GM21528 (cell line): ENCODE measurements at regions not wholly inside any gene's neighbourhood (a gene's known extent, or its start where the extent isn't known, plus 50 kb on each side); places are given as distances from the start of the nearest gene placed in this dataset.
"Not testable (repeated sequence)": the region's sequence is repeated elsewhere in the genome, so short reads cannot be mapped to it uniquely, and the experiment has no call there.

ENCODE experiments used
- ATAC-seq: cut with Tn5 transposase; IDR thresholded peaks from one replicate; pipeline ENCODE4 v1.9.1; 2021; ENCODE audit warnings: mild to moderate bottlenecking, moderate library complexity; ENCODE audit not compliant: unreplicated experiment, low FRiP score

DNA sequence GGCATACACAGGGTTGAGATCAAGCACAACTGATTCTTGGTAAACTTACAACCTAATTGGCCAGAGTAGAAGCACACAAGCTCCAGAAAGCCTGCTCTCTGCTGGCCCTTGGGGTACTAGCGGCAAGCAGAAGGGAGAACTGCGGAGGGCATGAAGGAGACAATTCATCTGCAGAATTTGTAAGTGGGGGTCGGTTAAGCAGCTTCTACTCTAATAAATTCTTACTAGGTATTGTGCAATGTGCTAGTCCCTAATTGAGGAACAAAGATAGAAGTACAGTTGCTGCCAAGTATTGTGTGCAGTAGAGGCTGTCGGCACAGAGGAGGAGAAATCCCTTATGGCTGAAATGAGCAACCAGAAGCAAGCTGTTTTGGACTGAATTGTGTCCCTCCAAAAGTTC, 91.2 kb upstream of the VEPH1 start:
- no peak for ATAC-seq

DNA sequence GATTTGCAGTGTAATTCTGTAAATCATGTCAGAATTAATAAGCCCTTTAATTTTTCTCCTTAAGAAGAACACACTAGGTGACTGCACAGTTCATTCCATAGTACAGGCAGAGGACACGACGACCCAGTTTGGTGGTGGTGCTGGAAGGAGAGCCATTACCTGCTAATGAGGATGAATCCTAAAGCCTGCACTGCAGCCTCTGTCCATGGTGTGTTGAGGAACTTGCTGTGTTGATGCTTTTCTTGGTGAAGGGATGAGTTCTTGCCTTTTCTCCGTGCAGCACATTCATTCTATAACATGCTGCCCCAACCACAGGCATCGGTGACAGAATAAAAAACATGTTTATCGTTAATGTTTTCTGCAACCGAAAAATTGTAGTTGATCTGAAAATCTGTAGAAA, 89.6 kb upstream of the VEPH1 start:
- ATAC-seq = no peak

GRCh38 chr3:157590273-157590672, 87.1 kb upstream of the VEPH1 start:
- no peak for ATAC-seq

DNA sequence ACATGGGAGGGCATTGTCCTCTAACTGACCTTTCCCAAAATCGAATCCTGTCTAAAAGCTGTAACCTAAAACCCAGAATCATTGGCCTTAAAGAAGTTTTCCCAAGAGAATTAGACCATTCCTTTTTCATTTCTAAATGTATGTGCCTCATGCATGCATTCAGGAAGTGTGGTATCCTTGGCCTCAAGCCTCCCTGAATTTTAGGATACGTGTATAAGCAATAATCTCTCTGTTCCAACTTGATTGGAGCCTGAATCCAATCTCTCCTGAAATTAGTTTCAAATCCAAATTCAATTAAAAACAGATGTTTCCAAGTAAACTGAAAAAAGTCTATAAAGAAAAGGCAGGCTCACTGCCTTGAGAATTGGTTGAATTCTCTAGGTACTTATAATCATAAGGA, 86.0 kb upstream of the VEPH1 start:
- ATAC-seq = no peak

DNA sequence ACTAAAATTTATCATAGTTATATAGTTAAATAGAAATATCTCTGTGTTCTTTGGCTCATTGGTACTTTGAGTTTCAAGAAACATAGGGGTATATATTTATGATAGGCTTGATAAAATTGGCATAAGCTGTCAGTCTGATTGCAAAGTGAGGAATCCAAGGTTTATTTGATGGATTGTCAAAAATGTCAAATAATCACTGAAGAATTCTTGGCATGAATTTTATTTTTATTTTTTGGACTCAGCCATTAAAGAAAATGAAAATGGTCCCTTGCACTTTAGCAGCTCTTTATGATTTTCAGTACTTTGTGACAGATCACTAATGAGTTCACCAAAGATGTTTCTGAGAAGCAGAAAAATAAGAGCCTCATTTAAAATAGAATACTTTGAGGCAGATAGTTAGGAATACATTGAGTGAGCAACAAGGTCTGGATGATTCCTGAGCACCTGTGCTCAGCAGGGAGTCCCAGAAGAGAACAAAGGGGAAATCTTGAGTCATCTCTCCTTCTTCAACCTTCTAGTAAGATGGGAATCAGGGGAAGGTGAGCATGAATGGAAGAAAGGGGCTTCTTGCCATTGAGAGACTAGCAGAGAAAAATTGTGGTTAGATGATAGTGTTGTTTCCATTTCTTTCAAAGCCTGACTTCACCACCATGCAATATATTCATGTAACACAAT, 85.3 kb upstream of the VEPH1 start:
- no peak for ATAC-seq

GRCh38 chr3:157586293-157586692, 83.1 kb upstream of the VEPH1 start:
- no peak for ATAC-seq

DNA sequence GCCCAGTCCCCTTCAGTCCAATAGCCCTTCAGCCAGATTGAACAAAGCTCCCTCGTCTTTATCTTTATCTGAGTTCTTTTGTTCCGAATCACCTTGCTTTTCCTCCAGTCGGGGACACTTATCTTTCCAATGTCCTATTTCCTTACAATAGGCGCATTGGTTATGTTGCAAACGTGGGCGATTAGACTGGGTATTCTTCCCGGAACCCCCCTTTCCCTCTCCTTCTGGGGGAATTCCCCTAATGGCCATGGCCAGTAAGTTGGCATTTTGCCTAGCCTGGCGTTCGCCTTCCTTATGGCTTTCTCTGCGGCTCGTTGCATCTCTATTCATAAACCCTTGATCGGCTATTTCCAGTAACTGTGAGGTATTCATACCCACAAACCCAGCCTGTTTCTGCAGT, 82.2 kb upstream of the VEPH1 start:
- ATAC-seq = no peak

DNA sequence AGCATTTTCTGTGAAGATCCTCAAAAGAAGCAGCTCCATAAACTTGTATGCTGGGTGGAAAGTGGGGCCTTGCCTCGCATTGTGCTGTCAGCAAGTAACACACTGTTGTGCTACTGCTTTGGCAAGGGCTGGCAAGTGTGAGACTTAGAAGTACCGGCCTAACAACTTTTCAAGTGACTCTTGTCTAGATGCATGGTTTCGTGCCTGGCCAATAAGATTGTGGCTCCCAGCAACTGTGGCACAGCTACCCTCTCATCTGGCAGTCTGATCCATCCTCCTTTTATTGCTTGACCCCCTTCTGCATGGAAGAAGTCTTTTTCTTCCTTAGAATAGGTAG, 79.4 kb upstream of the VEPH1 start:
- ATAC-seq = no peak

GRCh38 chr3:157581956-157582636, 78.9 kb upstream of the VEPH1 start:
- not testable (repeated sequence) for ATAC-seq

GRCh38 chr3:157581371-157581770, 78.2 kb upstream of the VEPH1 start:
- no peak for ATAC-seq

DNA sequence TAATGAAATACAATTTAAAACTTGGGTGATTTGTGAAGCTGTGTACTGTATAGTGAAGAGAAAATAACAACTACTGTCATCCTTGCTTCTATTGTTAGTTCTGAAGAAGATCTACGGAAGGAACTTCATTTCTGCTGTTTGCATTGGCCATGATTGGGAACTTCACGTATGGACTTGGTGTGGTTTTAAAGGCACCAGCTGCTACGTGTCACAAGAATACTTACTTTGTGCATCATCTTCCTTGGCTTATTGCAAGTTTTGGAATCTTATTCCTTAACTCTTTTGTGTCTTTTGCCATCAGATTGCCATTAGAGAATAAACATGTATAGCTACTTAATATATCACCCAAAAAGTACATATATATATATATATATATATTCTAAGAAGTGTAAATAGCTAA, 75.0 kb upstream of the VEPH1 start:
- no peak for ATAC-seq

DNA sequence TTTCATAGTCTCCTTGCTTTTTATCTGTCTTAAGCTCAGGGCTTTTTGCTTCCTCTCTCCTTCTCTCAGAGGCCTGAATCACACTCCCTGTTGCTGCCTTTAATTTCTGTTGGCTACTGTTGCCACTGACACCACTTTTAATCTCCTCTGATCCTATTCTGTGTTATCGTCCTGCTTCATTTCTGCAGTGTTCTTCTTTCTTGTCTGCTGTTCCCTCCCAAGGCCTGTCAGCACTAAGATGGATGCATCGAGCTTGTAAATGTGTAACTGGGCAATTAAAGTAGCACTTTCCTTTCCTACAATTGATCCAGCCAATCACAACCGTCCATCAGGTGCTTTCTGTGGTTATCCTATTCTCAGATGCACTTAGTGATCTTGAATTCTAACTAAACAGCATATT, 71.3 kb upstream of the VEPH1 start:
- no peak for ATAC-seq

- peak; percentile 54 for ATAC-seq
Observed at GRCh38 chr3:157573780-157574378, 70.7 kb upstream of the VEPH1 start.

GRCh38 chr3:157573281-157573680, 70.1 kb upstream of the VEPH1 start:
- ATAC-seq = no peak

DNA sequence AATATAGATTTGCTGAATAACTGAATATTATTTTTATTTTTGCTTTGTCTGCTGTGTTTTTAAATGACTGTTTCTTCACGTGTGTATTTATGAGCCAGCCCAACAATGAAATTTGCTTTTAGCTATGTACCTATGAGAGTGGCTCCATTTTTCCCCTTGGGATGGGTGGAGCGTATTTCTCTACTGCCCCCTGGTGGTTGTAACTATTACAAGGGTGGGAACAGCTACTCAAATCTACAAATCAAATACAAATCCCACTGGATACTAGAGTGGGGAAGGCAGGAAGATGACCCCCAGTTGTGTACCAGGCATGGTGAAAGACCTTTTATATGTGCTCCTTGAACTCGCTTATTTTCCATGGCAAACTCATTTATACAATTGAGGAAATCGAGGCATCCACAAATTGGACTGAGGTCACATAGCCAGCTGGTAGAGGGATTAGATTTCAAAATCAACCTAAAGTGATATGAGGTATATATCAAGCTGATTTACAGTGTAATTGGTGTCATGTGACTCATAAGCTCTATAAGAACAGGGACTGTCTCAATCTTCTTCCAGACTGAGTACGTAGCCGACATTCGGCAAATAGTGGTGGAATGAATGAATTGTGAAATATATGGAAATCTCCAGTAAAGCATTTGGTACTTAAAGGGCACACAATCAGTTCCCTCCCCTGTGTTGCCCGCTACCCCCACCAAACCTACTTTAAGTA, 69.5 kb upstream of the VEPH1 start:
- no peak for ATAC-seq

DNA sequence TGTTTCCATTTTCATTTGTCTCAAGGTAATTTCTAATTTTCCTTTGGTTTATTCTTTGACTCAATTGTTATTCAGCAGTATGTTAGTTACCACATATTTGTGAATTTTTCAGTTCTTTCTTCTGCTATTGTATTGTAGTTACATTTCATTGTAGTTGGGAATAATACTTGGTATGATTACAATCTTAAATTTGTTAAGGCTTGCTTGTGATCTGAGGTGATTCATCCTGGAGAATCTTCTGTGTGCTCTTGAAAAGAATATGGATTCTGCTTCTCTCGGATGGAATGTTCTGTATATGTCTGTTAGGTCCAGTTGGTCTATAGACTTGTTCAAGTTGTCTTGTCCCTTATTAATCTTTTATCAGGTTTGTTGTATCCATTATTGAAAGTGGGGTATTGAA, 63.4 kb upstream of the VEPH1 start:
- ATAC-seq = no peak

GRCh38 chr3:157559401-157559800, 56.2 kb upstream of the VEPH1 start:
- ATAC-seq = no peak
